ENCODE measurements at regions not wholly inside any gene's neighbourhood (a gene's known extent, or its start where the extent isn't known, plus 50 kb on each side); places are given as distances from the start of the nearest gene placed in this dataset.

DNA sequence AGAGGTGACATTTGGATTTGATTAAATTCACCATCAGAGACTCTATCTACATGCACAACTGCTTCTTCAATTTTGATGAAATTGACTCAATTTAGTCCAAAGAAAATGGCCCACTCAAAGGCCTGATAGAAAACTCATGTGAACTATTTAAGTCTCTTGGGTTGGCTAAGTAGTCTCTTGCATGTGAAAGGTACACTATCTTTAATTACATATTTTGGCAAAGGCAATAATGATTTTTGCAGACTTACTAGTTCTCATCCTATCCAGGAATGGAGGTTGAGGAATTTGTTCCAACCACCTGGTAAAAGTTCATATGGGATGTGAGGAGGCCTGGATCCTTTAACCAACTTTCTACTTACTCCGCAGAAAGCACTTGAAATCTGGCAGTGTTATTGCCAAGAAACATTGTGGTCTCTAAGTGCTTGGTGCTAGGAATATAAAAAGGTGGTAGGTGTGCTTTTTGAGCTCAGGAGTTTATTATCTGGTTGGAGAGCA lies 618.6 kb upstream of the MKI67 start:
- no peaks in the 10 kb centered on the region for H3K27me3 ChIP-seq
- intact Hi-C loops (cut with DNase I) = no loop called here
- H3K9me3 ChIP-seq = no peaks in the 10 kb centered on the region
- 86 to 100% (median 91%) methylated on average over 1 of the region's 1 CpG for WGBS, 3 donors
- H3K4me1 ChIP-seq (ENCODE audit: insufficient read depth) = no peaks in the 10 kb centered on the region
- no peak for DNase-seq
- H3K4me3 ChIP-seq = no peak overlapping the region
- no peaks in the 10 kb centered on the region for H3K36me3 ChIP-seq
- TF ChIP-seq, protein P1, sequence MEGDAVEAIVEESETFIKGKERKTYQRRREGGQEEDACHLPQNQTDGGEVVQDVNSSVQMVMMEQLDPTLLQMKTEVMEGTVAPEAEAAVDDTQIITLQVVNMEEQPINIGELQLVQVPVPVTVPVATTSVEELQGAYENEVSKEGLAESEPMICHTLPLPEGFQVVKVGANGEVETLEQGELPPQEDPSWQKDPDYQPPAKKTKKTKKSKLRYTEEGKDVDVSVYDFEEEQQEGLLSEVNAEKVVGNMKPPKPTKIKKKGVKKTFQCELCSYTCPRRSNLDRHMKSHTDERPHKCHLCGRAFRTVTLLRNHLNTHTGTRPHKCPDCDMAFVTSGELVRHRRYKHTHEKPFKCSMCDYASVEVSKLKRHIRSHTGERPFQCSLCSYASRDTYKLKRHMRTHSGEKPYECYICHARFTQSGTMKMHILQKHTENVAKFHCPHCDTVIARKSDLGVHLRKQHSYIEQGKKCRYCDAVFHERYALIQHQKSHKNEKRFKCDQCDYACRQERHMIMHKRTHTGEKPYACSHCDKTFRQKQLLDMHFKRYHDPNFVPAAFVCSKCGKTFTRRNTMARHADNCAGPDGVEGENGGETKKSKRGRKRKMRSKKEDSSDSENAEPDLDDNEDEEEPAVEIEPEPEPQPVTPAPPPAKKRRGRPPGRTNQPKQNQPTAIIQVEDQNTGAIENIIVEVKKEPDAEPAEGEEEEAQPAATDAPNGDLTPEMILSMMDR (IDR thresholded peaks at IDR 0.05) = no peak
- no peak for TF ChIP-seq POLR2A (IDR thresholded peaks at IDR 0.05)
- no peak for TF ChIP-seq EP300 (IDR thresholded peaks at IDR 0.05)
- H3K27ac ChIP-seq = no peak overlapping the region

DNA sequence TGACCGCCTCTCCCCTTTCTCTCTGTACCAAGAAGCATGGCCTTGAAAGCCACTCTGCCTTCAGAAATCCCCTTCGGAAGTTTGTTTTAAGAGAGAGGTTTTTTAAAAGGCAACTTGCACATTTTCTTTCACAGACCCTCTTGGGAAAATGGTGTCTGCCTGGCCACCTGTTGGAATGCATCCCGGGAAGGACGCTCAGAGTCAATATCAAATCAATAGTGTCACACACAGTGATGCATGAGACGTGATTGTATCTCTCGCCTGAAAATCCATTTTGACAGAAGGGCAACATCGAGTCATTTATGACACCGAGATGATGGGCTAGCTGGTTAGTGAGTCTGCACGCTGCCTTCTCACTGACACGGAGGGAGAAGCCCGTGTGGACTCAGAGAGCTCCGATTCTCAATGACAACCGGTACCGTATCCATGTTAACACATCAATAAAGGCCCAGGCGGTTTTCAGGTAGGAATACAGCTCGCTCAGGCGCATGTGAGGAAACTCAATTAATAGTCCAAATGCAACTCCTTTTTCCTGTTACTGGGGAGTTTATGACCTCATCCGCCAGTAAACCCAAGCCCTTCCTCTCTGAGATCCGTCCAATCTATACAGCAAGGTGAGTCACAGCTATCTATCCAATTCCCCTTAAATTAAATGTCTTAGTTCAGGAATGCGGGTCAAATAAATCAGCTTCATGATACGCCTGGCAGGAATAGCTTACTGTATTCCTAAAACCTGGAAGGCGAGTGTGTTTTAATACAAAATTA lies 621.5 kb upstream of the MKI67 start:
- no peaks in the 10 kb centered on the region for H3K27me3 ChIP-seq
- H3K9me3 ChIP-seq = no peaks in the 10 kb centered on the region
- no peaks in the 10 kb centered on the region for H3K4me1 ChIP-seq (ENCODE audit: insufficient read depth)
- H3K36me3 ChIP-seq = no peaks in the 10 kb centered on the region
- DNase-seq = no peak
- TF ChIP-seq, protein P1 (IDR thresholded peaks at IDR 0.05) = no peak
- TF ChIP-seq POLR2A (IDR thresholded peaks at IDR 0.05) (no peak), EP300 (IDR thresholded peaks at IDR 0.05) (no peak)
- no peak overlapping the region for H3K4me3 ChIP-seq
- intact Hi-C loops (cut with DNase I) = no loop called here
- 85 to 91% (median 86%) methylated on average over 22 of the region's 22 CpGs for WGBS, 3 donors
- H3K27ac ChIP-seq = no peak overlapping the region

DNA sequence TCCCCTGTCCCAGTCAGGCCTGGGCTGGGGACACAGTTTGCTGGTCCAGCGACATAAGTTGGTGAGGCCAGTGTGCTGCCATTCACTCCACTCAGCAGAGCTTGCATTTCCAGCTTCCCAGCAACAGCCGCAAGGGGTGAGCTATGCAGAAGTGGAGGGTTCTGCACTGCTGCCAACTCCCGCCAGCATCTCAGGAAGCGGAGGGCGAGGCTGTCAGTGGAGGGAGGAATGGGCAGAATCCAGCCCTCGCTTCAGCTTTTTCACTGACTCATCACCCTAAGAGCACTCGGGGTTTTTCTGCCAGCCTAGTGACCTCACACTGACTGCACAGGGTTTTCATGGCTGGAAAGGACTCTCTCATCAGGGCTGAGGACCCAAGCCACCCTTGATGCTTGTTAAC lies 625.1 kb upstream of the MKI67 start:
- DNase-seq = no peak
- Histone ChIP-seq H3K27me3 (no peaks in the 10 kb centered on the region), H3K27ac (no peak overlapping the region)

DNA sequence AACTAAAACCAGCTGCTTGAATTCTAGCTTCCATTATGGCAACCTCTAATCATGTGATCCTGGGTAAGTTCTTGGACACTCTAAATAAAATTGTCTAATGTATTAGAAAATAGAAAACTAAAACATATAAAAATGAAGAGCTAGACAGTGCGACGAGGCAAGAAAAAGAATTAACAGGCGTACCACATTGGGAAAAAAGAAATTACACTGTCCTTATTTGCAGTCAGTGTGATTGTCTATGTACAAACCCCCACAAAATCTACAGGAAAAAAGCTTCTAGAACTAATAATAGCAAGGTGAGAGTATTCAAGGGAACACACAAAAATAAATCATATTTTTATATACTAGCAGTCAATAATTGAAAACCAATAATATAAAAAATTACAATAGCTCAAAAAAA lies 625.6 kb upstream of the MKI67 start:
- no peaks in the 10 kb centered on the region for H3K36me3 ChIP-seq
- no peak for TF ChIP-seq EP300 (IDR thresholded peaks at IDR 0.05)
- TF ChIP-seq, protein P1 (IDR thresholded peaks at IDR 0.05) = no peak
- no peak for TF ChIP-seq POLR2A (IDR thresholded peaks at IDR 0.05)
- intact Hi-C loops (cut with DNase I) = no loop called here
- no peaks in the 10 kb centered on the region for H3K9me3 ChIP-seq
- no peak overlapping the region for H3K4me3 ChIP-seq
- no peaks in the 10 kb centered on the region for H3K4me1 ChIP-seq (ENCODE audit: insufficient read depth)
- WGBS, 3 donors = 94 to 99% (median 98%) methylated on average over 3 of the region's 3 CpGs
- no peaks in the 10 kb centered on the region for H3K27me3 ChIP-seq
- no peak for DNase-seq
- no peak overlapping the region for H3K27ac ChIP-seq

More for the DNA sequence above, 625.1 kb upstream of the MKI67 start:
- Histone ChIP-seq H3K4me3 (no peak overlapping the region), H3K36me3 (no peaks in the 10 kb centered on the region), H3K4me1 (ENCODE audit: insufficient read depth) (no peaks in the 10 kb centered on the region), H3K9me3 (no peaks in the 10 kb centered on the region)
- 62 to 88% (median 87%) methylated on average over 7 of the region's 7 CpGs for WGBS, 3 donors
- TF ChIP-seq POLR2A (IDR thresholded peaks at IDR 0.05) (no peak), EP300 (IDR thresholded peaks at IDR 0.05) (no peak)
- TF ChIP-seq, protein P1 (IDR thresholded peaks at IDR 0.05) = no peak
- intact Hi-C loops (cut with DNase I) = no loop called here

Data from ovary (tissue), 7 donors.